Smooth muscle cell (in vitro differentiated cells): ENCODE measurements at regions not wholly inside any gene's neighbourhood (a gene's known extent, or its start where the extent isn't known, plus 50 kb on each side); places are given as distances from the start of the nearest gene placed in this dataset.

Experiments
- DNase-seq: peaks from one replicate; lab custom pipeline; 2025; ENCODE audit not compliant: unreplicated experiment; lab: John Stamatoyannopoulos, UW
- H2AFZ ChIP-seq: fragments of 200-600 bp; sonication (generic); 2 replicates; pipeline ENCODE4 v1.6.0; 2016; ENCODE audit warnings: antibody characterized with exemption, low read depth, mild to moderate bottlenecking
- H3F3A ChIP-seq: fragments of 200-600 bp; sonication (generic); 2 replicates; pipeline ENCODE4 v1.6.0; 2017; ENCODE audit warnings: antibody characterized with exemption, low read depth
- H3K27ac ChIP-seq: fragments of 200-600 bp; sonication (generic); 2 replicates; pipeline ENCODE4 v1.5.1; 2016; ENCODE audit warnings: low read depth, mild to moderate bottlenecking
- H3K27me3 ChIP-seq: fragments of 200-600 bp; sonication (generic); 2 replicates; pipeline ENCODE4 v1.6.1; 2016; ENCODE audit warnings: low read depth, mild to moderate bottlenecking
- H3K36me3 ChIP-seq: fragments of 200-600 bp; sonication (generic); 2 replicates; pipeline ENCODE4 v1.5.1; 2016; ENCODE audit warnings: low read depth
- H3K4me1 ChIP-seq: fragments of 200-600 bp; sonication (generic); 2 replicates; pipeline ENCODE4 v1.5.1; 2016; ENCODE audit warnings: low read depth
- H3K4me2 ChIP-seq: fragments of 200-600 bp; sonication (generic); 2 replicates; pipeline ENCODE4 v1.6.0; 2016; ENCODE audit warnings: mild to moderate bottlenecking
- H3K4me3 ChIP-seq: fragments of 200-600 bp; sonication (generic); 2 replicates; pipeline ENCODE4 v1.5.1; 2016; ENCODE audit warnings: mild to moderate bottlenecking
- H3K79me2 ChIP-seq: fragments of 200-600 bp; sonication (generic); 2 replicates; pipeline ENCODE4 v1.6.0; 2016; ENCODE audit warnings: low read depth, mild to moderate bottlenecking
- H3K9ac ChIP-seq: fragments of 200-600 bp; sonication (generic); 2 replicates; pipeline ENCODE4 v1.6.0; 2016; ENCODE audit warnings: low read depth
- H3K9me3 ChIP-seq: fragments of 200-600 bp; sonication (generic); replicated peaks from 2 replicates; pipeline ENCODE4 v1.5.1; 2016; ENCODE audit warnings: low read depth
- H4K20me1 ChIP-seq: fragments of 200-600 bp; sonication (generic); 2 replicates; pipeline ENCODE4 v1.6.0; 2016; ENCODE audit warnings: low read depth
- CTCF ChIP-seq: fragments of 200-600 bp; sonication (generic); IDR thresholded peaks from 2 replicates; pipeline ENCODE4 v1.5.1; 2017; ENCODE audit warnings: borderline replicate concordance, mild to moderate bottlenecking, antibody characterized with exemption; ENCODE audit not compliant: insufficient read depth, poor library complexity, severe bottlenecking
- WGBS: methylation state at CpG from one replicate; pipeline ENCODE4 v1.1.7; 2016; ENCODE audit warnings: low lambda C conversion rate; 5-methylcytosine and 5-hydroxymethylcytosine counted together

GRCh38 chr13:58254943-58255342, 623.4 kb downstream of the PCDH17 start:
- no peak for TF ChIP-seq CTCF
- Histone ChIP-seq H3K4me1 (peaks cover 17% of the 10 kb centered on the region), H3K79me2 (no peaks in the 10 kb centered on the region), H3K27me3 (no peaks in the 10 kb centered on the region), H3K9ac (no peak overlapping the region), H3F3A (no peaks in the 10 kb centered on the region), H3K4me3 (no peak overlapping the region), H3K27ac (no peak overlapping the region), H3K36me3 (no peaks in the 10 kb centered on the region), H3K4me2 (no peak overlapping the region), H3K9me3 (no peaks in the 10 kb centered on the region), H4K20me1 (no peaks in the 10 kb centered on the region), H2AFZ (no peak overlapping the region)
- WGBS, result 94% methylated on average over 1 of the region's 1 CpG
- DNase-seq, result no peak

- no peak for DNase-seq
- Histone ChIP-seq H3K9ac (no peak overlapping the region), H3F3A (no peaks in the 10 kb centered on the region), H3K4me1 (no peaks in the 10 kb centered on the region), H3K79me2 (no peaks in the 10 kb centered on the region), H2AFZ (no peak overlapping the region), H3K9me3 (no peaks in the 10 kb centered on the region), H3K27me3 (no peaks in the 10 kb centered on the region), H3K27ac (no peak overlapping the region), H3K4me2 (no peak overlapping the region), H3K36me3 (no peaks in the 10 kb centered on the region), H3K4me3 (no peak overlapping the region), H4K20me1 (no peaks in the 10 kb centered on the region)
- no peak for TF ChIP-seq CTCF
- 91% methylated on average over 1 of the region's 1 CpG for WGBS
Observed at GRCh38 chr13:58266271-58266670, 634.7 kb downstream of the PCDH17 start.

- Histone ChIP-seq H3K4me3 (no peak overlapping the region), H3K9ac (no peak overlapping the region), H4K20me1 (no peaks in the 10 kb centered on the region), H3K36me3 (no peaks in the 10 kb centered on the region), H3K4me1 (no peaks in the 10 kb centered on the region), H3F3A (no peaks in the 10 kb centered on the region), H3K9me3 (no peaks in the 10 kb centered on the region), H3K79me2 (no peaks in the 10 kb centered on the region), H3K4me2 (no peak overlapping the region), H2AFZ (no peak overlapping the region), H3K27ac (no peak overlapping the region), H3K27me3 (no peaks in the 10 kb centered on the region)
- no peak for DNase-seq
- 90% methylated on average over 4 of the region's 4 CpGs for WGBS
- no peak for TF ChIP-seq CTCF
Observed at GRCh38 chr13:58298556-58299135, 667.1 kb downstream of the PCDH17 start.

- Histone ChIP-seq H3K9ac (no peak overlapping the region), H3K4me1 (no peaks in the 10 kb centered on the region), H4K20me1 (no peaks in the 10 kb centered on the region), H3K27ac (no peak overlapping the region), H3K4me3 (no peak overlapping the region), H3K27me3 (no peaks in the 10 kb centered on the region), H3K36me3 (no peaks in the 10 kb centered on the region), H2AFZ (no peak overlapping the region), H3K4me2 (no peak overlapping the region), H3K9me3 (no peaks in the 10 kb centered on the region), H3F3A (no peaks in the 10 kb centered on the region), H3K79me2 (no peaks in the 10 kb centered on the region)
- no peak for TF ChIP-seq CTCF
- DNase-seq, result no peak
Observed at GRCh38 chr13:58300224-58300623, 668.7 kb downstream of the PCDH17 start.
